HepG2 (cell line): ENCODE measurements at regions not wholly inside any gene's neighbourhood (a gene's known extent, or its start where the extent isn't known, plus 50 kb on each side); places are given as distances from the start of the nearest gene placed in this dataset.

Source experiments
- ATAC-seq: fragments of 200-7000 bp; cut with Tn5 transposase; 3 replicates; pipeline ENCODE4 v1.9.1; 2020; ENCODE audit warnings: mild to moderate bottlenecking, moderate library complexity
- BruUV-seq: library from RNA; stranded (reverse); fragments of 400-500 nt; replicated peaks from 2 replicates; lab custom pipeline; 2021; lab: Mats Ljungman, UMichigan
- CTCF ChIA-PET: fragments of 300-600 bp; formaldehyde crosslinking; extraction: SDS; loops from one replicate; lab custom pipeline; 2021; ENCODE audit warnings: low total read pairs, inconsistent platforms, low intra/inter-chr PET ratio; lab: Yijun Ruan, JAX
- POLR2A ChIA-PET: fragments of 350-600 bp; sonication (Branson Sonifier 250); formaldehyde crosslinking; loops from one replicate; lab custom pipeline; 2020; ENCODE audit warnings: antibody characterized with exemption, inconsistent platforms; lab: Yijun Ruan, JAX
- DNase-seq: peaks from one replicate; pipeline ENCODE4 v3.0.0-alpha.2; 2015; ENCODE audit warnings: low spot score
- FAIRE-seq: peaks from 3 replicates; lab custom pipeline; 2011; peaks lifted over from hg19 to GRCh38; lab: Jason Lieb, UNC
- H2AFZ ChIP-seq: one replicate; pipeline ENCODE4 v1.6.1; 2011; ENCODE audit warnings: low read length, inconsistent platforms
- H3K27ac ChIP-seq: fragments of 300-600 bp; 3 replicates; pipeline ENCODE4 v1.8.0; 2011; ENCODE audit warnings: mixed run types, mild to moderate bottlenecking, mixed read lengths, low read length, inconsistent platforms; ENCODE audit not compliant: insufficient read depth; ENCODE audit errors: extremely low read length
- H3K27me3 ChIP-seq, 2 experiments: fragments of 200-600 bp in 1 of 2; 2 replicates in 1 of 2; 3 replicates in 1 of 2; pipeline versions ENCODE4 v1.6.0 to v1.8.0; 2011; ENCODE audit warnings: low read length in 2 of 2, mild to moderate bottlenecking in 2 of 2, moderate library complexity in 2 of 2, inconsistent platforms in 1 of 2; ENCODE audit not compliant: insufficient read depth in 2 of 2, control insufficient read depth in 1 of 2
- H3K36me3 ChIP-seq, 2 experiments: fragments of 200-600 bp in 1 of 2; replicated peaks in 1 of 2; 2 replicates in 1 of 2; 3 replicates in 1 of 2; pipeline versions ENCODE4 v1.5.1 to v1.8.0; 2011; ENCODE audit warnings: low read length in 2 of 2, inconsistent platforms in 1 of 2; ENCODE audit not compliant: insufficient read depth in 2 of 2, control insufficient read depth in 1 of 2
- H3K4me1 ChIP-seq: 2 replicates; pipeline ENCODE4 v1.5.1; 2012; ENCODE audit warnings: low read length, inconsistent platforms; ENCODE audit not compliant: insufficient read depth
- H3K4me2 ChIP-seq: 2 replicates; pipeline ENCODE4 v1.6.0; 2011; ENCODE audit warnings: low read depth, low read length, inconsistent platforms
- H3K4me3 ChIP-seq, 3 experiments: fragments of 200-600 bp in 1 of 3; sonication (generic), shearing (Covaris generic) in 1 of 3; replicated peaks in 1 of 3; 2 replicates each; pipeline ENCODE4 v1.5.1; 2011 to 2016; ENCODE audit warnings: low read length in 3 of 3, inconsistent platforms in 2 of 3, low read depth in 2 of 3, mild to moderate bottlenecking in 2 of 3, control low read depth in 1 of 3, mixed read lengths in 1 of 3; ENCODE audit not compliant: insufficient read depth in 1 of 3
- H3K79me2 ChIP-seq: one replicate; pipeline ENCODE4 v1.6.1; 2011; ENCODE audit warnings: low read length, inconsistent platforms; ENCODE audit not compliant: insufficient read depth
- H3K9ac ChIP-seq: 2 replicates; pipeline ENCODE4 v1.6.0; 2011; ENCODE audit warnings: mild to moderate bottlenecking, low read depth, low read length, inconsistent platforms; ENCODE audit not compliant: insufficient read depth
- H3K9me3 ChIP-seq: 2 replicates; pipeline ENCODE4 v1.5.1; 2012; ENCODE audit warnings: mild to moderate bottlenecking, low read length
- H4K20me1 ChIP-seq: 2 replicates; pipeline ENCODE4 v1.6.0; 2011; ENCODE audit warnings: inconsistent platforms, mild to moderate bottlenecking, low read length, moderate library complexity; ENCODE audit not compliant: insufficient read depth
- DZIP1 ChIP-seq: sonication (generic); formaldehyde crosslinking; IDR thresholded peaks from 2 replicates; pipeline ENCODE4 v1.5.0; 2020; ENCODE audit warnings: mild to moderate bottlenecking, missing genetic modification reagents
- HDAC2 ChIP-seq: sonication (generic); formaldehyde crosslinking; IDR thresholded peaks from 2 replicates; pipeline ENCODE4 v1.4.0; 2020; ENCODE audit warnings: missing genetic modification reagents
- HNF1B ChIP-seq: sonication (generic); formaldehyde crosslinking; IDR thresholded peaks from 2 replicates; pipeline ENCODE4 v1.5.1; 2020; ENCODE audit warnings: mild to moderate bottlenecking, moderate library complexity, missing genetic modification reagents
- HNRNPK ChIP-seq: fragments of 200-400 bp; formaldehyde crosslinking; IDR thresholded peaks from 2 replicates; pipeline ENCODE4 v1.6.1; 2018; ENCODE audit warnings: low read length, low read depth, moderate library complexity, mild to moderate bottlenecking; ENCODE audit not compliant: poor library complexity, severe bottlenecking
- IKZF1 ChIP-seq: fragments of 450-650 bp; IDR thresholded peaks from 2 replicates; pipeline ENCODE4 v1.7.1; 2016
- KLF12 ChIP-seq: sonication (generic); formaldehyde crosslinking; IDR thresholded peaks from 2 replicates; pipeline ENCODE4 v1.4.0; 2020; ENCODE audit warnings: missing genetic modification reagents, borderline replicate concordance
- NONO ChIP-seq, 2 experiments: fragments of 450-650 bp in 1 of 2; sonication (generic) in 1 of 2; formaldehyde crosslinking in 1 of 2; IDR thresholded peaks in 1 of 2; conservative IDR thresholded peaks in 1 of 2; 2 replicates each; pipeline versions ENCODE4 v1.6.1 to v1.8.0; 2017 to 2022; ENCODE audit warnings: mild to moderate bottlenecking in 1 of 2, missing genetic modification reagents in 1 of 2, moderate library complexity in 1 of 2
- PCBP2 ChIP-seq: fragments of 200-400 bp; formaldehyde crosslinking; optimal IDR thresholded peaks from 2 replicates; pipeline ENCODE3; 2018; ENCODE audit warnings: low read length, low read depth; ENCODE audit not compliant: poor library complexity, severe bottlenecking
- TFDP2 ChIP-seq: sonication (generic); formaldehyde crosslinking; IDR thresholded peaks from 2 replicates; pipeline ENCODE4 v1.4.0; 2020; ENCODE audit warnings: missing genetic modification reagents
- ZNF337 ChIP-seq: sonication (generic); formaldehyde crosslinking; IDR thresholded peaks from 2 replicates; pipeline ENCODE4 v1.5.1; 2020; ENCODE audit warnings: missing genetic modification reagents, low read depth, mild to moderate bottlenecking, borderline replicate concordance
- ZNF577 ChIP-seq: sonication (generic); formaldehyde crosslinking; IDR thresholded peaks from 2 replicates; pipeline ENCODE4 v1.4.0; 2020; ENCODE audit warnings: mild to moderate bottlenecking, low read depth, missing genetic modification reagents, borderline replicate concordance
- ZNF598 ChIP-seq: sonication (generic); formaldehyde crosslinking; IDR thresholded peaks from 2 replicates; pipeline ENCODE4 v1.5.1; 2020; ENCODE audit warnings: mild to moderate bottlenecking, missing genetic modification reagents, borderline replicate concordance
- WGBS: methylation state at CpG from one replicate; pipeline ENCODE4 v1.1.6; 2017; ENCODE audit warnings: low lambda C conversion rate; 5-methylcytosine and 5-hydroxymethylcytosine counted together
- in situ Hi-C: cut with HindIII; loops from 2 replicates; pipeline ENCODE4 v1.10.0; 2017; ENCODE audit warnings: low pct_unique_long_range_greater_than_20kb; ENCODE audit not compliant: extremely low pct_ligation_motif_present
- intact Hi-C: fragments of 100-400 bp; cut with micrococcal nuclease; formaldehyde crosslinking; loops from one replicate; pipeline ENCODE4 v1.10.0; 2022; ENCODE audit not compliant: unreplicated experiment

- DNase-seq (no peak), FAIRE-seq (no peak), ATAC-seq (no peak)
- no peak overlapping the region for H3K4me2 ChIP-seq
- WGBS: 45% methylated on average over 8 of the region's 8 CpGs
- H3K27me3 ChIP-seq: peaks cover 4 to 38% of the 10 kb centered on the region in 2 experiments; a peak in 4 of 5 replicates
- in situ Hi-C loops (no loop called here), intact Hi-C loops (no loop called here)
- H4K20me1 ChIP-seq: no peaks in the 10 kb centered on the region
- 0 out of 2 replicates have a peak, but pooled peaks cover 5% of the 10 kb centered on the region for H3K9me3 ChIP-seq
- no peak overlapping the region for H3K4me3 ChIP-seq
- no peak overlapping the region for H3K27ac ChIP-seq
- no TSS peak for BruUV-seq
- no peak overlapping the region for H3K9ac ChIP-seq
- no peaks in the 10 kb centered on the region for H3K4me1 ChIP-seq
- TF ChIP-seq ZNF598 (CRISPR knock-in tag) (no peak), HNF1B (CRISPR knock-in tag) (no peak), DZIP1 (CRISPR knock-in tag) (no peak)
- no peak overlapping the region for H2AFZ ChIP-seq
- ChIA-PET POLR2A (no interaction called here), CTCF (no interaction called here)
- H3K36me3 ChIP-seq: no peaks in the 10 kb centered on the region
- H3K79me2 ChIP-seq: no peaks in the 10 kb centered on the region
Measured at GRCh38 chr16:9199311-9199710, 107.9 kb downstream of the HAPSTR1 start.

GRCh38 chr16:9199751-9200150 lies 108.3 kb downstream of the HAPSTR1 start:
- Histone ChIP-seq H3K27ac (no peak overlapping the region), H3K4me3 (no peak overlapping the region), H3K79me2 (no peaks in the 10 kb centered on the region), H3K9me3 (0 out of 2 replicates have a peak, but pooled peaks cover 5% of the 10 kb centered on the region), H3K9ac (no peak overlapping the region), H4K20me1 (no peaks in the 10 kb centered on the region), H3K4me2 (no peak overlapping the region), H2AFZ (no peak overlapping the region), H3K36me3 (no peaks in the 10 kb centered on the region), H3K27me3 (peaks cover 3 to 39% of the 10 kb centered on the region in 2 experiments; a peak in 4 of 5 replicates), H3K4me1 (no peaks in the 10 kb centered on the region)
- DNase-seq (no peak), FAIRE-seq (no peak), ATAC-seq (no peak)
- CTCF ChIA-PET: no interaction called here
- 50% methylated on average over 2 of the region's 2 CpGs for WGBS
- intact Hi-C loops (no loop called here), in situ Hi-C loops (no loop called here)
- no TSS peak for BruUV-seq
- no peak for TF ChIP-seq HDAC2
- peak; percentile 51 for TF ChIP-seq HNRNPK
- peak; percentile 76 for TF ChIP-seq PCBP2
- TF ChIP-seq ZNF577 (CRISPR knock-in tag): no peak
- no peak for TF ChIP-seq TFDP2 (CRISPR knock-in tag)
- peak; percentile 78; the same call in 1 of the 2 replicates for TF ChIP-seq NONO (IDR thresholded peaks at IDR 0.05)
- no peak for TF ChIP-seq NONO (CRISPR knock-in tag; conservative IDR thresholded peaks at IDR 0.05)
- no peak for TF ChIP-seq ZNF337 (CRISPR knock-in tag)
- TF ChIP-seq IKZF1: peak; percentile 77; the same call in 1 of the 2 replicates
- TF ChIP-seq KLF12 (CRISPR knock-in tag): no peak
- POLR2A ChIA-PET: no interaction called here
